ENCODE measurements at regions not wholly inside any gene's neighbourhood (a gene's known extent, or its start where the extent isn't known, plus 50 kb on each side); places are given as distances from the start of the nearest gene placed in this dataset.

DNA sequence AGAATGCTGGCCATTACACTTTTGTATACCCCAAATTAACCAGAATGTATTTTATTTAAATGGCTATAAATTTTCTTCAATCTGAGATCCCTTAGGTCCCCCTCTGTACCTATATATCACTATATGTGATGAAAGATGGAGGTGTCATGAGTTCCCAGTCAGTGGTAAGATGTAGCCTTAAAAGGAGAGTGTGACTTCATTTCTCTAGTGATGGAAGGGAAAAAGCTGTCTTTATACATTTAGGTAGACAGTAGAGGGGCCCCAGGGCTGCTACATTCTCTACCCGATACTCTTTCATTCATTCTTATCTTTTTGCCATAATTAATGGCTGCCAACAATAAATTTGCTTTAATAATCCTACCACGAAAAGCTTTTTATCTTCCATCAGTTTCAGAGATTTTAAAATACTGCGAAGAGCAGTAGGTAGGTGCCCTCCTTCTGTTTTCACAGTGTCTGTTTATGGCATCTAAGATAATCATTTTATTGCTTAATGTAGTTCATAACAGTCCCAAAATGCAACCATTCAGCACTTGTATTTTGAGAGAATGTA, 301.3 kb downstream of the ZNF608 start (continued):
- no peak for TF ChIP-seq GTF2F1 (IDR thresholded peaks at IDR 0.05; ENCODE audit: borderline replicate concordance, low read depth, low read length)
- no peak for TF ChIP-seq RXRA (IDR thresholded peaks at IDR 0.05; ENCODE audit: insufficient read depth, low read depth, low read length)
- no peak for TF ChIP-seq RFX5 (IDR thresholded peaks at IDR 0.05; ENCODE audit: borderline replicate concordance, low read depth, low read length)
- TF ChIP-seq SP4 (IDR thresholded peaks at IDR 0.05; ENCODE audit: low read length) = no peak
- TF ChIP-seq GABPA (IDR thresholded peaks at IDR 0.05; ENCODE audit: borderline replicate concordance, insufficient read depth, low read length) = no peak
- TF ChIP-seq RBBP5 (IDR thresholded peaks at IDR 0.05; ENCODE audit: borderline replicate concordance, low read depth, low read length) = no peak
- TF ChIP-seq HDAC6 (IDR thresholded peaks at IDR 0.05; ENCODE audit: low read depth, low read length) = no peak

Measured in H1 (cell line).